GM18507 (cell line): ENCODE measurements at regions not wholly inside any gene's neighbourhood (a gene's known extent, or its start where the extent isn't known, plus 50 kb on each side); places are given as distances from the start of the nearest gene placed in this dataset.
"Not testable (repeated sequence)": the region's sequence is repeated elsewhere in the genome, so short reads cannot be mapped to it uniquely, and the experiment has no call there.

Experiments used
- DNase-seq: peaks from one replicate; pipeline ENCODE4 v3.0.0; 2011; ENCODE audit warnings: low read depth; ENCODE audit not compliant: insufficient read length; ENCODE audit errors: extremely low spot score
- FAIRE-seq: peaks from 2 replicates; lab custom pipeline; 2011; peaks lifted over from hg19 to GRCh38; lab: Jason Lieb, UNC

DNA sequence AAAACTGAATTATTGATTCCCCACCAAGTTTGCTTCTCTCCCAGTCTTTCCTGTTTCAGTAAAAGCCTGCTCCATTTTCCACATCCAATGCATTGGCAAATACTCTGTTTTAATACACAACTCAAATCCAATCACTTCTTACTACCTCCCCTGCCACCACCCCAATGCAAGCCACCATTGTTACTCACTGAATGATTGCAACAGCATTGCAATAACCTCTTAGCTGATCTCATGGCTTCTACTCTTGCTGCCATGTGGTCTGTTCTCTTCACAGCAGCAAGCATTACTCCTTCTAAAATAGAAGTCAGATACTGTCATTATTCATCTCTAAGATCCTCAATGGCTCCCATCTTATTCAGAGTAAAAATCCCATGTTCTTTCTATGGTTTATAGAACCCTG is 123.4 kb downstream of the ATP6V1G3 start:
- DNase-seq (no peak), FAIRE-seq (no peak)

DNA sequence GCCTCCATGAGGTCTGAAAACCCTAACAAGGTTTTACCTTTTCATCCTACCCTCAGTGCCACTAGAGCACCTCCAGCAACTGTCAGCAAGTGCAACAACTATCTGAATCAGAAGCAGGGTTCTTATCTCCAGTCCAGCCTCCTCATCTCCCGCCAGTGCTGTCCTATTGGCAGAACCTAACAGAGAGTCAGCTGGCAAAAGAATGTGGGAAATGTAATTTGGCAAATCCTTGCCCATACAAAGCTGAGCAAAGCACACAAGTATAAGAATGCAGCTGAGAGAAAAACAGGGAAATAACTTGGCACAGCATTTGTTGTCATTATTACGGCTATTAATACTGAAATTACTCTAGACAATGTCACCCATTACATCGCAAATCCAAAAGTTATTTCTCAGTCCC is 124.2 kb downstream of the ATP6V1G3 start:
- FAIRE-seq: no peak
- DNase-seq: no peak

DNA sequence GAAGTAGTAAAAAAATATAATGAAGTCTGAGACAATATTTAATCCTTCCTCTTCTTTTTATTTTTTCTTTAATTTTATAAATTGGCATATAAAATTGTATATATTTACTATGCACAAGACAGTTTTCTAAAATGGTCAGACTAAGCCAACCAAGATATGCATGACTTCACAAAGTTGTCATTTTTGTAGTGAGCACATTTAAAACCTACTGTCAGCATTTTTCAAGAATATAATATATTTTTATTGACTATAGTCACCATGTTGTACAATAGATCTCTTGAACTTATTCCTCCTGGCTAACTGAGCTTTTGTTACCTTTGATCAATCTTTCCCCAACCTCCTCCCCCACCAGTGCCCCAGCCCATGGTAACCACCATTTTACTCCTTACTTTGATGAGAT is 129.2 kb downstream of the ATP6V1G3 start:
- FAIRE-seq: no peak
- no peak for DNase-seq

GRCh38 chr1:198408716-198409115 is 131.8 kb downstream of the ATP6V1G3 start:
- no peak for FAIRE-seq
- DNase-seq: no peak

DNA sequence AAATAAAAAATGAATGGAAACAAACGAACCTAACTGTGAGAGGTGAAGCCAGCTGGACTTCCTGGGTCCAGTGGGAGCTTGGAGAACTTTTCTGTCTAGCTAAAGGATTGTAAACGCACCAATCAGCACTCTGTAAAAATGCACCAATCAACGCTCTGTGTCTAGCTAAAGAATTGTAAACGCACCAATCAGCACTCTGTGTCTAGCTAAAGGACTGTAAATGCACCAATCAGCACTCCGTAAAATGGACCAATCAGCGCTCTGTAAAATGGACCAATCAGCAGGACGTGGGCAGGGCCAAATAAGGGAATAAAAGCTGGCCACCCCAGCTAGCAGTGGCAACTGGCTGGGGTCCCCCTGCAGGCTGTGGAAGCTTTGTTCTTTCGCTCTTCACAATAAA is 135.8 kb downstream of the ATP6V1G3 start:
- not testable (repeated sequence) for FAIRE-seq, DNase-seq

DNA sequence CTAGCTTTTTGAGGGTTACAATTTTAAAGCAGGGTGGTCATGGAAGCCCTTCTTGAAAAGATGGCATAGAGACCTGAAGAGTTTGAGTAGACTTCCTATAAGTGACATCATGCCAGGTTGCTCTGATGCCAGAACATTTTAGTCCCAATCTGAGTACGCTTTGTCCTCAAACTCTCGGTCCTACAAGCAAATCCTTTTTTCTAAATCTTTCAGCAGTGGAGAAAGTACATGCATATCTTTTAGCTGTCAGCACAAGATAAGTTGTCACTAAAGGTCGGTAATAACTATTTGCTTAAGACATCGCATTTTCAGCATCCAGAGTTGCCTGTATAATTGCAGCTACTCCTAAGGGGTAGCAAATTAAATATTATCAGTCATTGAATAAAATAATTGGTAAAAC is 140.4 kb downstream of the ATP6V1G3 start:
- DNase-seq (no peak), FAIRE-seq (no peak)

DNA sequence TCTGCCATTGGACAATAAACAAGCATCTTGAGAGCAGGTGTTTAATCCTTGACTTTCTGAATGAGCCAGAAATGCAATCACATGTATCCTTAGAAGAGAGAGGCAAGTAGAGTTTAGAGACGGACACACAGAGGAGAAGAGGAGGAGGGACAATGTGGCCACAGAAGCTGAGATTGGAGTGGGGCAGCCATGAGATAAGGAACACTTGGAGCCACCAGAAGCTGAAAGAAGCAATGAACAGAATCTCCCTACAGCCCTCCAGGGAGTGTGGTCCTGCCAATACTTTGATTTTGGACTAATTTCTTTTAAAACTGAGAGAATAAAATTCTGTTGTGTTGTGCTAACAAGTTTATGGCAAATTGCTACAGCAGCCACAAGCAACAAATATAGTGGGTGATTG is 141.0 kb downstream of the ATP6V1G3 start:
- FAIRE-seq (no peak), DNase-seq (no peak)

GRCh38 chr1:198397208-198397808 is 143.2 kb downstream of the ATP6V1G3 start:
- no peak for FAIRE-seq
- no peak for DNase-seq

DNA sequence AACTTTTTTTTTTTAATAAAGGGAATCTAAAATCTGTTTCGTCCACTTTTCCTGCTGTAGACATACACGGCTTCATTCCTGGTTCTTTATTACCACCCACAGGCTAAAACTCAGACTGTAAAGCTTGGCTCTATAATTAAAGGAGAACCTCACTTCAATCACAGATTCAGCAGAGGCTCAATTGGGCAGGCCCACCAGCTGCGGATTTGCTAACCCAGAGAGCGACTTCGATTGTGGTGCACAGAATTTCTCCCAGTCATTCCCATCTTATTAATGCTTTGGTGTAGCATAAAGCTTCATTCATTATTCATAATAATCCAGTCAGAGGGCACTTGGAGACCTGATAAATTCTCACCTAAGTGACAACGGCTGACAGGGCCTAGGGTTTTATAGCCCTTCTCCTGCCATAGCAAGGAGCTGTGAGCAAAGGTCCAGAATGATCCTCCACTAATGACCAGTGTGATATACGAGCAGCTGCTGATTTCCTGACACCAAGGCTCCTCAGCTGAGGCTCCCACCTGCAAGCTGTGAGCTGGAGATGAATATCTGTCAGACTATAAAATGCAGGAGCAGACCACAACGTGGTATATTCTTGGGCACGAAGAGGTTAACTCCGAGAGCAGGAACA is 149.0 kb downstream of the ATP6V1G3 start:
- no peak for FAIRE-seq
- DNase-seq: no peak

GRCh38 chr1:198387587-198387986 is 152.9 kb downstream of the ATP6V1G3 start:
- FAIRE-seq (no peak), DNase-seq (no peak)

GRCh38 chr1:198380275-198380674 is 160.2 kb downstream of the ATP6V1G3 start:
- FAIRE-seq (no peak), DNase-seq (no peak)

DNA sequence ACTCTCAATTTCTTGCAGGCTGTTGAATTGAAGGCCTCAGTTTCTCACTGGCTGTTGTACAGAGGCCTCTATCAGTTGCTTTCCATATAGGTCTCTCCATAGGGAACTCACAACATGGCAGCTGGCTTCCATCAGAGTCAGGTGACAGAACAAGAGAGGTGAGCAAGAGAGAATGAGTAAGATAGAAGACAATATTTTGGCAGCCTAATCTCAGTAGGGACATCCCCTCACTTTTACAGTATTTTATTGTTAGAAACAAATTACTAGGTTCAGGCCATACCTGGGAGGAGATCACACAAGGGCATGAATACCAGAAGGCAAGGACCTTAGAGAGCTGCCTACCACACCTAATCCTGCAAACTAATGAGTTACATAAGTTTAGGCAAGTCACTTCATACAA is 162.8 kb downstream of the ATP6V1G3 start:
- DNase-seq (no peak), FAIRE-seq (no peak)

DNA sequence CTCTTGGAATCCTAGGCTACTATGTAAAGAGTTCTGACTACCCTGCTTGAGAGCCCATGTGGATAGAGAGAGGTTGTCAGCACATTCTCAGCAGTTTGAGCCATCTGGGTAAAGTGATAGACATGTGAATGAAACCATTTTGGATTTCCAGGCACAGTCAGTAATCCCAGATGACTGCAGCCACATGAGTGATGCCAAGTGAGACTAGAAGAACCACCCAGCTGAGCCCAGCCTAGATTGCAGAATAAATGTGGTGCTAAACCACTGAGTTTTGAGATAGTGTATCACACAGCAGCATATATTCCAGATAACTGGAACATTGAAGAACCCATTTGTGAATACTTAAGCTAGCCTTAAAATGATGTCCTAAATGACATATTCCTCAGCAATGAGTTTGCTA is 166.2 kb downstream of the ATP6V1G3 start:
- FAIRE-seq: no peak
- DNase-seq: no peak

DNA sequence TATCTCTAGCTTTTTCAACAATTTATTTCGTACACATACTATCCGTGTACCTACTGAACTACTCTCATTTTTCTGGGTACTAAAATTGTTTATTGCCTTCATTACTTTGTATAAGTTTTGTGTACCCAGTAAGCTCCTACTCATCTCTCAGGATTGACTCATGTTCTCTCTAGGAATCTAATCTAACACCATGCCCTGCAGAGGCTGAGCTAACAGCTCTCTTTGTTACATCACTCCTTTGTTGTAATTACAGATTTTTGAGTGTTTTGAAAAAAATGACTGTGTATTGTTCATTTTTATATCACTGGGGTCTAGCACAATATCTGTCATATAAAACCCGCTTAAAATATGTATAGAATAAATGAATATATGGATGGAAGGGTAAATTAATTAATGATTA is 167.1 kb downstream of the ATP6V1G3 start:
- DNase-seq (no peak), FAIRE-seq (no peak)
